ENCODE measurements at regions not wholly inside any gene's neighbourhood (a gene's known extent, or its start where the extent isn't known, plus 50 kb on each side); places are given as distances from the start of the nearest gene placed in this dataset.

DNA sequence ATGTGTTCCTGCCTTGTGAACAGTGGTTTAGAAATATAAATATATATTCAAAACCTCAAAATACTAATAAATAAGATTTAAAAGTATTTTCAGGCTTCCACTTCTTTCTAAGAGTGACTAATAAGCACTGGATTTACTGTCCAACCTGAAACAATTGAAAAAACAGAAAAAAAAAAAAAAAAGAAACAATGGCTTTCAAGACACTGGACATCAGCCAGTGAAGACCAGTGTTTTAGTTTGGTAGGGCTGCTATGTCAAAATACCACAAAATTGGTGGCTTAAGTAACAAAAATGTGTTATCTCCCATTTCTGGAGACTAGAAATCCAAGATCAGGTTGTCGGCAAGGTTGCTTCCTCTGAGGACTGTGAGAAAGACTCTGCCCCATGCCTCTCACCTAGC is 101.4 kb upstream of the PDE7B start:
- TF ChIP-seq, protein P1, sequence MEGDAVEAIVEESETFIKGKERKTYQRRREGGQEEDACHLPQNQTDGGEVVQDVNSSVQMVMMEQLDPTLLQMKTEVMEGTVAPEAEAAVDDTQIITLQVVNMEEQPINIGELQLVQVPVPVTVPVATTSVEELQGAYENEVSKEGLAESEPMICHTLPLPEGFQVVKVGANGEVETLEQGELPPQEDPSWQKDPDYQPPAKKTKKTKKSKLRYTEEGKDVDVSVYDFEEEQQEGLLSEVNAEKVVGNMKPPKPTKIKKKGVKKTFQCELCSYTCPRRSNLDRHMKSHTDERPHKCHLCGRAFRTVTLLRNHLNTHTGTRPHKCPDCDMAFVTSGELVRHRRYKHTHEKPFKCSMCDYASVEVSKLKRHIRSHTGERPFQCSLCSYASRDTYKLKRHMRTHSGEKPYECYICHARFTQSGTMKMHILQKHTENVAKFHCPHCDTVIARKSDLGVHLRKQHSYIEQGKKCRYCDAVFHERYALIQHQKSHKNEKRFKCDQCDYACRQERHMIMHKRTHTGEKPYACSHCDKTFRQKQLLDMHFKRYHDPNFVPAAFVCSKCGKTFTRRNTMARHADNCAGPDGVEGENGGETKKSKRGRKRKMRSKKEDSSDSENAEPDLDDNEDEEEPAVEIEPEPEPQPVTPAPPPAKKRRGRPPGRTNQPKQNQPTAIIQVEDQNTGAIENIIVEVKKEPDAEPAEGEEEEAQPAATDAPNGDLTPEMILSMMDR (IDR thresholded peaks at IDR 0.05; ENCODE audit: borderline replicate concordance, extremely low read depth, low read length, poor library complexity, severe bottlenecking) = no peak
- no peak for TF ChIP-seq EZH2 (IDR thresholded peaks at IDR 0.05; ENCODE audit: borderline replicate concordance, low read depth, low read length, severe bottlenecking)
